Right forelimb (tissue), 1 donor: ENCODE measurements at regions not wholly inside any gene's neighbourhood (a gene's known extent, or its start where the extent isn't known, plus 50 kb on each side); places are given as distances from the start of the nearest gene placed in this dataset.
"Not testable (repeated sequence)": the region's sequence is repeated elsewhere in the genome, so short reads cannot be mapped to it uniquely, and the experiment has no call there.

Experiments used
- DNase-seq: peaks from one replicate; pipeline ENCODE4 v3.0.0-alpha.2; 2018

DNA sequence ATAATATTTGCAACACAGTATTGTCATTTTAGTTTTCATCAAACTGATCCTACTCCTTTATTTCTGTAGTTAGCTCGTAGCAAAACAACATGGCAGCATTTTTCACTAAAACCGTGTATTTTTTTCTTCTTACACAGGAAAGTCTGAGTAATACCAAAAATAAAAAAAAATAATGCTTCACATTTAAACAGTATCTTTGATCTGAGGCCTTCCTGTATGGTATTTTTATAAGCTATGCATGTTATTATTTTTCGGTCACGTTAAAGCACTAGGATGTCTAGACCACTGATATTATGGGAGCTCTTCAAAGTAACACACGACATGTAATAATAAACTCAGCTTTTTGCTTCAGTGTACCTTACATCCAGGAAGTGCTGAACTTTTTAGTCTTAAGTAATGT is 94.1 kb upstream of the SRD5A3 start:
- no peak for DNase-seq

DNA sequence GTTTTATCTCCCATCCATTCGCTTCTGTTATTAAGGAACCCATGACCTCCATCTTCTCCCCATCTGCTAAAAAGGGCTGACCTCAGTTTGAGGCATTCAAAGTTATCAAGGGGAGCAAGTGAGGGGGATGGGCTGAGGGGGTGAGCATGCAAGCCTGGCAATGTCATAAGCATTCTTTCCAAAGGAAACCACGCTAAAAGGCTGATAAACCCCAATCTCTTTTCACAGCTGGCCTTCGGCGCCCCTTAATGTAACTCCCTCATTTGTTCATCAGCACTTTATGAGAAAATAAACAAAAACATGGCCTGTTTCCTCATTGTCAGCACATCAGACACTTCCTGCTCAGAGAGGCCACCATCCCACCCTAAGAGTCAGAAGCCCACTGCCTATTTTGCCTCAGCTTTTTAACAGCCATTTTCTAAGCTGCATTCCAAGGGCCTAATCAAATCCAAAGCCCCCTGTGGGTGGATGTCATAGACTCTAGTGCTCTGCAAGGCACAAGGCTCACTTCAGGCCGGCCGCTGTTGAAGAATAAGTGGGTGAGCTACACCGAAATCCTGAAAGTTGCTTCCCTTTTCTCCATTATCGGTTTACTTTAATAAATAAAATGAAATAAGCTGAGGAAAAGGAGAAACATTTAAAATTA is 92.0 kb upstream of the SRD5A3 start:
- DNase-seq: no peak

DNA sequence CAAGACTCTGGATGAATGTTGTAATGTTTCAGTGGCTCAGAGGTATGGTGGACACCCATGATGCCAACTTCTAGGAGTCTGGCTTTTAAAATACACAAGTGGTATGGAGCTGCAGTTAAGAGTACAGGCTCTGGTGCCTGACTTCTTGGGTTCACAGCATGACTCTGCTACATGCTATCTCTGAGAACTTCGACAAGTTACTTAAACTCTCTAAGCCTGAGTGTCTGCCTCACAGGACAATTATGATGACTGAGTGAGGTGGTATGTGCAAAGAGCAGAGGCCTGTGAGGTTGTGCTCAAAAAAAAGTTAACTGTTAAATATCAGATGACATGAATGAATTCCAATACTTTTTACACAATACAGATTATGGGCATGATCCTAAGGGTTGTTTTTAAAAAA is 90.9 kb upstream of the SRD5A3 start:
- DNase-seq: no peak

DNA sequence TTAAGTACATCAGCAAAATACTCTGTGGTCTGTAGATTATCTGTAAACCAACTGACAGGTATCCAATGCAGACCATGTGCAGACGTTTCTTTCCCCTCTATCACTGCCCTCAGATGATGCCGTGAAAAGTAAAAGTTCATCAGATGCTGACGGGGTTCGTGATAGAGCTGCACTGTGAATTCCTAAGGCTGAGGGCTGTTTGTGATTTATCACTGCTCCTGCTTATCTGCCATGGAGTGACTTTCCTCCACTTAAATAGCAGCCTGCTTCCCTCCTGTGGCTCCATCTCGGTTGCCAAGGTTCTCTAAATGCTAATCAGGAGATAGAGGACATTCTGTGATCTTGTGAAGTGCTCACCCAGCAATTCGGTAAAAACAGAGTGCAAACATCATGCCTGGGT is 89.3 kb upstream of the SRD5A3 start:
- DNase-seq: no peak

DNA sequence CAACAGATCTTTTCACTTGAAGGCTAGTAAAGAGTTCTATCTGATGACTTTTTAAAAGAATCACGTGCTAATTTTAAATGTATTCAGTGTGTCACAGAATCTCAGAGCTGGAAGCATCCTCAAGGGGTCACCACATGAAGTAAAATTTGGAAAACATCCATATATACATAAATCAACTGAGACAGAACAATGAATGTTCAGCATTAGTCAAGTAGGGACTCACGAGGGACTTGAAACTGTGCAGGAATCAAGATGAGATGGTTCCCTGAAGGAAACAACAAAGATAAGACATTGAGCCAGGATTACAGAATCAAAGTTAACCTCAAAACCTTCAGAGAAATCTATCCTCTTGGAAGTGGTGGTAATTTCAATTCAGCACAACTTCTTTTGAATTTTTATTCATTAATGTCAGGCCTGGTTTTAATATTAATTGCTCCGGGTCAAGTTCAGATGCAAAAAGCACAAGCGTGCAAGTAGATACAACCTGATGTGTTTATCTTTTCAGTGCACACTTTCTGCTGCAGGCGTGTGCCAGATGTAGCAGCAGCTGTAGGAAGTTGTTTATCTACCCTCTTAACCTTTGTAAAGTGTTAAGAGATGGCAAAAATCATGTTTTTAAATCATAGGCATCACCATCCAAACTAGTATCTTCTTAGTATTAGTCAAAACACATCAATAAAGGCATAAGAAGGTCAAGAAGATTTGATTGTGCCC is 87.7 kb upstream of the SRD5A3 start:
- no peak for DNase-seq

DNA sequence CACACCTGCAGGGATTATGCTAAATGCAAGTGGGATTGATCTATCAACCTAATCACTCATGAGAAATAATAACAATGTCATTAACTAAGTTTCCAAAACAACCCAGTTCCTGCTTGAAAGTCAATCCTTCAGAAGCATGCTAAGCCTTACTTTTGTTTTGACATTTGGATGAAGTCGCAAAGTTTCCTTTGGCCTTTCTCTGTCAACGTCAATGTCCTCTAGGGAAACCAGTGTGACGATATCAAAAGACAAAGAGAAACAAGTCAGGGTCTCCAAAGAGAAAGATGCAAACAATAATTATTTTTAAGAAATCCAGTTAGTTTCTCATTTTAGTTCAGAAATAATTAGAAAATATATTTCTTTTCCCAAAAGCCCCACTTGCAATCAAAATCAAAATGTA is 86.7 kb upstream of the SRD5A3 start:
- DNase-seq: no peak

DNA sequence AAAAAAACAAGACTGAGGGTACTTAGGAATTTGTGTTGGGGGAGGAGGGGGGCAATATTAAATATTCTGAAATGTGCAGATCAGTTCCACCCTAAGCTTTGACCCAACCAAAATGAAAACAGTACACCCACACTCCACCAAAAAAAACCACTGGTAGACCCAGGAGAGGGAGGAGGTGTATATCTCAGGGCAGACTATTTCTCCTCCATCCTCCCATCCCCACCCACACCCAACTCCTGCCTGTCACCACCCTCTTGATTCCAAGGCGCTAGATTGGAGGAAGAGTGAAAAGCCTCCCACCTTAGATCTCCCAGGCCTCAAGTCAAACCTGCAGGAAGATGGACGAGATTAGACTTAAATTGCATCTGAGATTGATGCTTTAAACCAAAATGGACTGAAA is 76.6 kb upstream of the SRD5A3 start:
- DNase-seq: no peak

DNA sequence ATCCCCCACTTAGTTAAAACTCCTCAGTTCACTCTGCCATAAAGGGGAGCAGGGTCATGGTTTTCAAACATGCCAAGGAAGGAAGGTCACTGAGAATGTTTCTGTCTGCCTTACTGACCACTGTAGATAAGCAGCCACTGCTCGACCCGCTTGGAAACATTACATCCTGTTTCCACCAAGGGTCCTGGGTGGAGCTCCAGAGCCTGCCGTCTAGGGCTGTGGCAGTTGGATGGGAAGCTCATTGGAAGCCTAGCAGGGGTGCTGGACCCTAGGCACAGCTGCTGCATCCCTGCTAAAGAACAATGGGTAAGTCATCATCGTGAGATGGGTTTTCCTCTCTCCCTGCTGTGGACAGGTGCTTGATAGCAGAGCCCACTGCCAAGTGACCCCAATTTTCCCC is 76.0 kb upstream of the SRD5A3 start:
- DNase-seq: no peak

DNA sequence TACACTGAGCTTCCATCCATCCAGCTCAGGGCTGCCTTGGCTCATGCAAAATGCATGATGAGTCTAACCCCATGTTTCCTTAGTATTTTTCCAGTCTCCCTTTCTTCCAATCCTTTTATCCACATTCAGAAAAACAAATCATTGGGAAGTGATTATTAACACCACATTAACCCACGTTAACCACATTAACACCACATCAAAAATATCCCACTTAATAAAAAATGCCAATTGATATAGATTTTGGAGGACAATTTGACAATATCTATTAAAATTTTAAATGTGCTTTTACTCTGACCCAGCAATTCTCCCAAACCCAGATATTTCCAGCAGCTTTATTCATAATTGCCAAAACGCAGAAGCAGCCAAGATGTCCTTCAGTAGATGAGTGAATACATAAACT is 75.6 kb upstream of the SRD5A3 start:
- no peak for DNase-seq

DNA sequence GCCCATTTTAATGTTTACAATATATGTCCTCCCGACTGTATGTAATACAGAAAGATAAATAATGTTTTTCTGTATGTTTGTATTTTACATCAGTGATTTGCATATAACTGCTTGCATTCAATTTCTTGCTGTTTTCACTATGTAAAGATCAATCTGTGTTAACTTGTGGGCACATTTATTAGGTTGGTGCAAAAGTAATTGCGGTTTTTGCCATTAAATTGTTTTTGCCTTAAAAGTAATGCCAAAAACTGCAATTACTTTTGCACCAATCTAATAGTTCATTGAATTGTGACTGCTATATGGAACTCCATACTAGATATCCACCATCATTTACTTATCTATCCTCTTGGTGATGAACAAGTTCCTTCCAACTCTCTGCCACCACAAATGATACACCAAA is 73.9 kb upstream of the SRD5A3 start:
- DNase-seq: no peak

DNA sequence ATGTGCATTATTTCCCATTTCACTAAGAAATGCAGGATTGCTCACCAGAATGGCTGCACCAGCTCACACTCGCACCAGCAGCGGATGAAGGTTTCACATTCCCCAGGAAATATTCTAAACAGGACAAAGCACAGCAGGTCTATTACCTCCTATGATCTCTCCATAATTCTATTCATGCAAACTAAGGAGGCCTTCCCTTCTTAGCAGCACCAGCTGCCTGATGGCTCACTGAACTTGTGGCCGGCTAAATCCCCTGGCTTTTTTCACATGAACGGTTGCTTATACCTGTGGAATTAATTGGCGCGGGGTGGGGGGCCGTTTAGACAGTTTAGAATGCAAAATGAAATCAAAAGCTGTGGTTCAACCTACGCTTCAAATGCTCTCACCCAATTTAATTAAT is 73.5 kb upstream of the SRD5A3 start:
- DNase-seq: no peak

DNA sequence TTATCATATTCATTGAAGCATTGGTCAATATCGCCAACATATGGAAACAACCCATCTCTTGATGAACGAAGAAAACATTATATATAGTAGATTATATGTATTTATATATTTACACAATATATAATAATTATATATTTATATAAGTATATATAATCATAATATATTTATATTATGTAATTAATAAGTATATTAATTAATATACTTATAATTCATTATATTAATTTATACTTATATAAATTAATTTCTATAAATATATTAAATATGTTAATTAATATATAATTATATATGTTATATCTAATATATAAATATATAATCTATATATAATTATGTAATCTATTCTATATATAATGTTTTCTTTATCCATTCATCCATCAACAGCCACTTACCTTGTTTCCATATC is 69.0 kb upstream of the SRD5A3 start:
- DNase-seq: no peak

DNA sequence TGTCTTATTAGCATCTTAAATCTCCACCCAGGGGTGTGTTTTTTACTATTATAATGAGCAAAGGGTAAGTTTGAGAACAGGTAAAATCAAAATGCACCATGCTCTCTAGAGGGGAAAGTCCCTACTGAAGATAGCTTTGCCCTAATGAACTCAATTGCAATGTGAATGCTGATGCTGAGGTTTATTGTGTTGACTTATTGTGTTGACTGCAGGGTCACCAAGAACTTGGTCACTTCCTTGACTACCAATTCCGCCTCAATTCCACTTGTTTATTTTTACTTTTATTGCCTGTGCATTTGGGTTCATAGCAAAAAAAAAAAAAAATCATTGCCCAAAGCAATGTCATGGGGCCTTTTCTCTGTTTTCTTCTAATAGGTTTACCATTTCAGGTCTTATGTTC is 67.7 kb upstream of the SRD5A3 start:
- no peak for DNase-seq

DNA sequence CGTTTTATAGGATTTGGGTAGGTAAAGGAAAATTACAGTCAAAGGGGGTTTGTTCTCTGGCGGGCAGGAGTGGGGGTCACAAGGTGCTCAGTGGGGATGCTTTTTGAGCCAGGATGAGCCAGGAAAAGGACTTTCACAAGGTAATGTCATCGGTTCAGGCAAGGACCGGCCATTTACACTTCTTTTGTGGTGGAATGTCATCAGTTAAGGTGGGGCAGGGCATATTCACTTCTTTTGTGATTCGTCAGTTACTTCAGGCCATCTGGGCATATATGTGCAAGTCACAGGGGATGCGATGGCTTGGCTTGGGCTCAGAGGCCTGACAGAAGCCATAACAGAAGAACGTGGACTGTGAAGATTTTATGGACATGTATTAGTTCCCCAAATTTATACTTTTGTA is 65.6 kb upstream of the SRD5A3 start:
- DNase-seq: not testable (repeated sequence)

DNA sequence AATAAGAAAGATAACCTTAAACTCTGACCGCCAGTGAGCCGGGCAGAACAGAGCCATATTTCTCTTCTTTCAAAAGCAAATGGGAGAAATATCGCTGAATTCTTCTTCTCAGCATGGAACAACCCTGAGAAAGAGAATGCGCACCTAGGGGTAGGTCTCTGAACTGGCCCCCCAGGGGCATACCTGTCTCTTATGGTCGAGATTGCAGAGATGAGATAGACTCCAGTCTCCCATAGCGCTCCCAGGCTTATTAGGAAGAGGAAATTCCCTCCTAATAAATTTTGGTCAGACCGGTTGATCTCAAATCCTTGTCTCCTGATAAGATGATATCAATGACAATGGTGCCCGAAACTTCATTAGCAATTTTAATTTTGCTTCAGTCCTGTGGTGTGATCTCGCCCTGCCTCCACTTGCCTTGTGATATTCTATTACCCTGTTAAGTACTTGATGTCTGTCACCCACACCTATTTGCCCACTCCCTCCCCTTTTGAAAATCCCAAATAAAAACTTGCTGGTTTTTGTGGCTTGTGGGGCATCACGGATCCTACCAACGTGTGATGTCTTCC is 64.8 kb upstream of the SRD5A3 start:
- not testable (repeated sequence) for DNase-seq

DNA sequence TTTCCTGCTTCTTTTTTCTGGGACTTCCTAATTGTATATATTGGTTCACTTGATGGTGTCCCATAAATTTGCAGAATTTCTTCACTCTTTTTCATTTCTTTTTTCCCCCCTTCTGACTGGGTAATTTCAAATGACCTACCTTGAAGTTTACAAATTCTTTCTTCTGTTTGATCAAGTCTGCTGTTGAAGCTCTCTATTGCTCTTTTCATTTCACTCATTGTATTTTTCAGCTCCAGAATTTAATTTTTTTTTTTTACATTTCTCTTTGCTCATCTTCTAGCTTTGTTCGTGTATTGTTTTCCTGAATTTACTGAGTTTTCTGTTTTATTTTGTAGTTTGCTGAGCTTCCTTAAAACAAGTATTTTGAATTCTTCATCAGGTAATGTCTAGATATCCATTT is 61.7 kb upstream of the SRD5A3 start:
- no peak for DNase-seq

DNA sequence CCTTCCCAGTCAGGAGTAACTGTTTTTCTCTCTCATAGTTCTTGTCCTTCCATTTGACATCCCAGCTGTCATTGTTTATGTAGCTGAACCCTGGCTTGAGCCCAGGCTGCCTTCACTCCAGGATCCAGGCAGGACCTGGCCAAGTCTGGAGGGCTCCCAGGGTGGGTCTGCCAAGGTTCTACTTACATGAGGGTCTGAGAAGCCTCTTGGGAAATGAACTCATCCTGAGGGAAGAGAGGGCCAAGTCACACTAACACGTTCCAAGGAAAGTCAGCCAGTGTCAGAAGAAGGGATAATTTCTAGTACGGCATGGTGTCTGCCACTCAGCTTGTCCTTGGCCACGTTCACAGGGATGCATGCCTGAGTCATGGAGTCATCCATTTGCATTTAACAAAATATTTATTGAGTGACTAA is 54.8 kb upstream of the SRD5A3 start:
- no peak for DNase-seq

DNA sequence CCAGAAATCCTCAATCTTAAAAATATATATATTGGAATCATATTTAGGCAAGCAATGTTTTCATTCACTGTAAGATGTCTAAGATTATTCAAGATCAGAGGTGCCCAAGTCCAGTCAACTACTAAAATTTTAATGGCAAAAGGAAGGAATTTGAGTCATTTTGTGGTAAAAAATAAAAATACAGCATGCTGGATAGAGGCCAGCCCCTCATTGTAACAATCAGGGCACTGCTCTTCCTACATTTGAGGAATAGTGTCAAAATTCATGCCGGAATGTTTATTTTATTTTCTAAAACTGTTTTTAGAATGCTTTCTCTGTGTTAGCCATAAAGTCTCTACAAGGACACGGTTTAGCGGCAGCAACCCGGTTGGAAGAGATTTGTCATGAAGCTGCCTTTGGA is 49.9 kb upstream of the SRD5A3 start:
- DNase-seq: no peak
